ENCODE measurements at regions not wholly inside any gene's neighbourhood (a gene's known extent, or its start where the extent isn't known, plus 50 kb on each side); places are given as distances from the start of the nearest gene placed in this dataset.

DNA sequence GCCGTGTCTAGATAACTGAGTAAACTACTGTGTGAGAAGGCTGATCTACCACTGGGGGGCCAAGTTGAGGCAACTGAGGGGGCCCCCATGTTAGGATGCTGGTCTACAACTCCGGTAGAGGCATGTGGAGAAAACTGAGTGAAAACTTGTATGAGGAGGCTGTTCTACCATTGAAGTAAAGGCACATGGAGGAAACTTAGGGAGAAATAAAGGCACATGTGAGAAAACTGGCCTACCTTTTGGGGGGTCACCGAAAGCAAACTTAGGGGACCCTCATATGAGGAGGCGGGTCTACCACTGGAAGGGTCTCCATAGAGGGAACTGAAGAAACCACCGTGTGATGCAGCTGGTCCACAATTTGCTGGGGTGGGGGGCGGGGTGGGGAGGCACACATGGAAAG lies 155.2 kb downstream of the FBLN2 start:
- DNase-seq (peak in 1 of 3 donors; percentile 9), ATAC-seq (no peak)
- H3K27me3 ChIP-seq, result no peaks in the 10 kb centered on the region
- intact Hi-C loops (cut with DNase I), result no loop called here
- no peaks in the 10 kb centered on the region for H3K36me3 ChIP-seq
- whole genome bisulfite sequencing (ENCODE audit: insufficient coverage, low coverage, low lambda C conversion rate, missing lambda C conversion rate), result 78% methylated on average over 5 of the region's 6 CpGs
- TF ChIP-seq, protein P1, sequence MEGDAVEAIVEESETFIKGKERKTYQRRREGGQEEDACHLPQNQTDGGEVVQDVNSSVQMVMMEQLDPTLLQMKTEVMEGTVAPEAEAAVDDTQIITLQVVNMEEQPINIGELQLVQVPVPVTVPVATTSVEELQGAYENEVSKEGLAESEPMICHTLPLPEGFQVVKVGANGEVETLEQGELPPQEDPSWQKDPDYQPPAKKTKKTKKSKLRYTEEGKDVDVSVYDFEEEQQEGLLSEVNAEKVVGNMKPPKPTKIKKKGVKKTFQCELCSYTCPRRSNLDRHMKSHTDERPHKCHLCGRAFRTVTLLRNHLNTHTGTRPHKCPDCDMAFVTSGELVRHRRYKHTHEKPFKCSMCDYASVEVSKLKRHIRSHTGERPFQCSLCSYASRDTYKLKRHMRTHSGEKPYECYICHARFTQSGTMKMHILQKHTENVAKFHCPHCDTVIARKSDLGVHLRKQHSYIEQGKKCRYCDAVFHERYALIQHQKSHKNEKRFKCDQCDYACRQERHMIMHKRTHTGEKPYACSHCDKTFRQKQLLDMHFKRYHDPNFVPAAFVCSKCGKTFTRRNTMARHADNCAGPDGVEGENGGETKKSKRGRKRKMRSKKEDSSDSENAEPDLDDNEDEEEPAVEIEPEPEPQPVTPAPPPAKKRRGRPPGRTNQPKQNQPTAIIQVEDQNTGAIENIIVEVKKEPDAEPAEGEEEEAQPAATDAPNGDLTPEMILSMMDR (IDR thresholded peaks at IDR 0.05), result no peak
- no peak for TF ChIP-seq POLR2A (IDR thresholded peaks at IDR 0.05)
- no peaks in the 10 kb centered on the region for H3K4me1 ChIP-seq
- no peaks in the 10 kb centered on the region for H3K9me3 ChIP-seq
- H3K27ac ChIP-seq, result no peak overlapping the region
- no peak overlapping the region for H3K4me3 ChIP-seq

DNA sequence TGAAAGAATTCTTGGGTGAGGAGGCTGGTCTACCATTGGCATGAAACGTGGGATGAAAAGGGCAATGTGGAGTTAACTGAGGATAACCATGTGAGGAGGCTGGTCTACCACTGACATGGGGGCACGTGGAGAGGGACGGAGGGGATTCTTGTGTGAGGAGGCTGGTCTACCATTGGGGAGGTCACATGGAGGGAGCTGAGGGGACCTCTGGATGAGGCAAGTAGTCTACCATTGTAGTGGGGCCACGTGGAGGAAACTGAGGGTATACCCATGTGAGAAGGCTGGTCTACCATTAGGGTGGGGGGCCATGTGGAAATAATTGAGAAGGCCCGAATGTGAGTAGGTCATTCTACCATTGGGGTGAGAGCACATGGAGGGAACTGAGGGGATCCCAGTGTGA lies 154.1 kb downstream of the FBLN2 start:
- no peak for TF ChIP-seq POLR2A (IDR thresholded peaks at IDR 0.05)
- TF ChIP-seq, protein P1 (IDR thresholded peaks at IDR 0.05), result no peak
- H3K9me3 ChIP-seq, result no peaks in the 10 kb centered on the region
- no peak overlapping the region for H3K4me3 ChIP-seq
- DNase-seq, result peak in 2 of 3 donors; percentile 17 to 25
- WGBS (ENCODE audit: insufficient coverage, low coverage, low lambda C conversion rate, missing lambda C conversion rate), result 52% methylated on average over 5 of the region's 5 CpGs
- intact Hi-C loops (cut with DNase I), result no loop called here
- no peak overlapping the region for H3K27ac ChIP-seq
- ATAC-seq, result no peak
- no peaks in the 10 kb centered on the region for H3K27me3 ChIP-seq
- H3K36me3 ChIP-seq, result no peaks in the 10 kb centered on the region
- no peaks in the 10 kb centered on the region for H3K4me1 ChIP-seq

DNA sequence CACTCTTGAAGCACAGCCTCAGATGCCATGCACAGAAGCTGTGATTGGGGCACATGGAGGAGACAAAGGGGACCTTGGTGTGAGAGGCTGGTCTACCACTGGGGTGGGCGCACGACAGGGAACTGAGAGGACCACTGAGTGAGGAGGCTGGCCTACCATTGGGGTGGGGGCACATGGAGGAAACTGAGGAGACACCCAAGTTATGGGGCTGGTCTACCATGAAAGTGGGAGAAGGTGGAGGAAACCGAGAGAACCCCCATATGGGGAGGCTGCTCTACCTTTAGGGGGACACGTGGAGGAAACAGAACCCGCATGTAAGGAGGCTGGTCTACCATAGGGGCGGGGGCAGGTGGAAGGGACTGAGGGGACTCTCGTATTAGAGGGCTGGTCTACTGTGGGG lies 153.4 kb downstream of the FBLN2 start:
- Histone ChIP-seq H3K4me1 (no peaks in the 10 kb centered on the region), H3K27me3 (no peaks in the 10 kb centered on the region), H3K36me3 (no peaks in the 10 kb centered on the region), H3K4me3 (no peak overlapping the region), H3K9me3 (no peaks in the 10 kb centered on the region), H3K27ac (no peak overlapping the region)
- WGBS (ENCODE audit: insufficient coverage, low coverage, low lambda C conversion rate, missing lambda C conversion rate), result 65% methylated on average over 7 of the region's 7 CpGs
- TF ChIP-seq, protein P1 (IDR thresholded peaks at IDR 0.05), result no peak
- TF ChIP-seq POLR2A (IDR thresholded peaks at IDR 0.05), result no peak
- intact Hi-C loops (cut with DNase I), result no loop called here
- ATAC-seq (no peak), DNase-seq (peak in 2 of 3 donors; percentile 3 to 12)

DNA sequence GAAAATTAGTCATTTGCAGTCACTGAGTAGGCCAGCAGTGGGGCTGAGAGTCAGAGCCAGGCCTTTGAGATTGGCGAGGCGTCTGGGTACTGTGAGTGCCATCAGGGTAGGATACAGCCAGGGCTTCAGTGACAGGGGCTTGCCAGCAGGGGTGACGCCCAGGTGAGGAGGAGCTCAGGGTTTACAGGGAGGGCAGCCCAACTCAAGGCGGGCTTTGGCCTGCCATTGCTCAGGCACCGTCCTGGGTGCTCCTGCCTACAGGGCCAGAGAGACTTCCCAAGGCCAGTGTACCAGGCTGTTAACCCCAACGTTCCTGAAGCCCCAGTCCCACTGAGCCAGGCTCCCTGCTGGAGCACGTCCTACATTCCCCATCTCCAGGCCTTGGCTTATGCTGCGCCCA lies 152.0 kb downstream of the FBLN2 start:
- no peaks in the 10 kb centered on the region for H3K9me3 ChIP-seq
- intact Hi-C loops (cut with DNase I), result no loop called here
- no peaks in the 10 kb centered on the region for H3K27me3 ChIP-seq
- no peak for TF ChIP-seq POLR2A (IDR thresholded peaks at IDR 0.05)
- TF ChIP-seq, protein P1 (IDR thresholded peaks at IDR 0.05), result no peak
- no peaks in the 10 kb centered on the region for H3K4me1 ChIP-seq
- ATAC-seq (no peak), DNase-seq (peak in 1 of 3 donors; percentile 23)
- H3K36me3 ChIP-seq, result no peaks in the 10 kb centered on the region
- no peak overlapping the region for H3K4me3 ChIP-seq
- WGBS (ENCODE audit: insufficient coverage, low coverage, low lambda C conversion rate, missing lambda C conversion rate), result no CpG with 5 or more reads among the region's 8 CpGs
- H3K27ac ChIP-seq, result no peak overlapping the region

DNA sequence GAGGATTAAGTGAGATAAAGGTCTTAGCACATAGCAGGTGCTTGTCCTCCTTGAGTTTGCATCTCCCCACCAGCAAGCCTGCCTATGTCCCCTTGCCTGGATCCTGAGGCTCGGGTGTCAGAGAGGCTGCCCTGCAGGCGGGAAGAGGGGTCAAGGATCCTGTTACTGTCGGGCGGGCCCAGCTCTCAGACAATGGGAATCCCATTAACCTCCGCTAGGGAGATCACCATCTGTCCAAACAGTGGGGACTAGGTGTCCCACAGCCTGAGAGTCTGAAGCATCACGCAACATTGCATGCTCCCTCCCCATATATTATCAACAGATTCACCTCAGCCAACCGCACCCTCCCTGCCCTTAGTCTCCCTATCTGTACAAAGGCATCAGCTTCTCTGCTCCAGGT lies 151.4 kb downstream of the FBLN2 start:
- Histone ChIP-seq H3K9me3 (no peaks in the 10 kb centered on the region), H3K27me3 (no peaks in the 10 kb centered on the region), H3K36me3 (no peaks in the 10 kb centered on the region), H3K4me1 (no peaks in the 10 kb centered on the region), H3K4me3 (no peak overlapping the region), H3K27ac (no peak overlapping the region)
- DNase-seq (peak in 1 of 3 donors; percentile 19), ATAC-seq (no peak)
- intact Hi-C loops (cut with DNase I), result no loop called here
- TF ChIP-seq, protein P1 (IDR thresholded peaks at IDR 0.05), result no peak
- TF ChIP-seq POLR2A (IDR thresholded peaks at IDR 0.05), result no peak
- WGBS (ENCODE audit: insufficient coverage, low coverage, low lambda C conversion rate, missing lambda C conversion rate), result 78% methylated on average over 2 of the region's 7 CpGs
